Lung (tissue), 11 donors: ENCODE measurements at regions not wholly inside any gene's neighbourhood (a gene's known extent, or its start where the extent isn't known, plus 50 kb on each side); places are given as distances from the start of the nearest gene placed in this dataset.
A peak's percentile ranks its signal among the peaks of the same experiment; 100 is the strongest.

Source experiments
- ATAC-seq: fragments of 200-7000 bp; cut with Tn5 transposase; one replicate; pipeline ENCODE4 v1.9.1; 2020; ENCODE audit warnings: moderate number of reproducible peaks; ENCODE audit not compliant: insufficient read depth, low FRiP score
- DNase-seq, 3 donors: peaks; one replicate each; pipeline ENCODE4 v3.0.0-alpha.2; 2013 to 2017
- H3K27ac ChIP-seq, 2 donors: one replicate each; pipeline ENCODE4 v1.5.1; 2013; ENCODE audit warnings: mild to moderate bottlenecking in 2 of 2, moderate library complexity in 2 of 2, control low read depth in 1 of 2, inconsistent platforms in 1 of 2, low read depth in 1 of 2, low read length in 1 of 2
- H3K27me3 ChIP-seq, 3 donors: one replicate each; pipeline ENCODE4 v1.5.1; 2013; ENCODE audit warnings: low read length in 2 of 3; ENCODE audit not compliant: control insufficient read depth in 3 of 3, insufficient read depth in 3 of 3
- H3K36me3 ChIP-seq, 4 donors: one replicate each; pipeline ENCODE4 v1.5.1; 2013; ENCODE audit warnings: low read length in 4 of 4, mild to moderate bottlenecking in 1 of 4, moderate library complexity in 1 of 4; ENCODE audit not compliant: control insufficient read depth in 4 of 4, insufficient read depth in 4 of 4
- H3K4me1 ChIP-seq, 5 donors: one replicate each; pipeline ENCODE4 v1.5.1; 2013; ENCODE audit warnings: low read length in 5 of 5, mild to moderate bottlenecking in 2 of 5, moderate library complexity in 1 of 5; ENCODE audit not compliant: control insufficient read depth in 5 of 5, insufficient read depth in 5 of 5
- H3K4me3 ChIP-seq: one replicate; pipeline ENCODE4 v1.5.1; 2013; ENCODE audit warnings: mild to moderate bottlenecking, control low read depth, moderate library complexity
- H3K9ac ChIP-seq, 2 donors: one replicate each; pipeline ENCODE4 v1.5.1; 2013; ENCODE audit warnings: low read length in 2 of 2, control low read depth in 1 of 2; ENCODE audit not compliant: insufficient read depth in 1 of 2
- H3K9me3 ChIP-seq, 4 donors: one replicate each; pipeline ENCODE4 v1.5.1; 2013; ENCODE audit warnings: low read length in 3 of 4, mild to moderate bottlenecking in 1 of 4, moderate library complexity in 1 of 4; ENCODE audit not compliant: control insufficient read depth in 4 of 4, insufficient read depth in 3 of 4
- WGBS, 2 donors: extraction: QIAGEN DNeasy Blood & Tissue Kit; methylation state at CpG; one replicate each; pipeline ENCODE4 v1.1.7; 2013; 5-methylcytosine and 5-hydroxymethylcytosine counted together
- TF ChIP-seq, protein P1 (sequence below): IDR thresholded peaks from 2 replicates; pipeline ENCODE4 v1.5.1; 2012; ENCODE audit warnings: mild to moderate bottlenecking; ENCODE audit errors: control extremely low read depth, extremely low read depth
- donor health status: control.
- donor health status: control.
- donor health status: Bipolar disorder and iron deficiency.
- donor health status: healthy.
- donor health status: DM: yes; HTN: yes; CAD: no.

GRCh38 chr14:53534841-53535240 is 381.7 kb upstream of the DDHD1 start:
- H3K4me3 ChIP-seq, result no peak overlapping the region
- WGBS, 2 donors, result 85 to 86% methylated on average over 6 of the region's 6 CpGs
- H3K27ac ChIP-seq, result no peak overlapping the region
- no peaks in the 10 kb centered on the region for H3K27me3 ChIP-seq
- H3K36me3 ChIP-seq, result no peaks in the 10 kb centered on the region
- DNase-seq (no peak), ATAC-seq (no peak)
- no peak overlapping the region for H3K9ac ChIP-seq
- TF ChIP-seq, protein P1, sequence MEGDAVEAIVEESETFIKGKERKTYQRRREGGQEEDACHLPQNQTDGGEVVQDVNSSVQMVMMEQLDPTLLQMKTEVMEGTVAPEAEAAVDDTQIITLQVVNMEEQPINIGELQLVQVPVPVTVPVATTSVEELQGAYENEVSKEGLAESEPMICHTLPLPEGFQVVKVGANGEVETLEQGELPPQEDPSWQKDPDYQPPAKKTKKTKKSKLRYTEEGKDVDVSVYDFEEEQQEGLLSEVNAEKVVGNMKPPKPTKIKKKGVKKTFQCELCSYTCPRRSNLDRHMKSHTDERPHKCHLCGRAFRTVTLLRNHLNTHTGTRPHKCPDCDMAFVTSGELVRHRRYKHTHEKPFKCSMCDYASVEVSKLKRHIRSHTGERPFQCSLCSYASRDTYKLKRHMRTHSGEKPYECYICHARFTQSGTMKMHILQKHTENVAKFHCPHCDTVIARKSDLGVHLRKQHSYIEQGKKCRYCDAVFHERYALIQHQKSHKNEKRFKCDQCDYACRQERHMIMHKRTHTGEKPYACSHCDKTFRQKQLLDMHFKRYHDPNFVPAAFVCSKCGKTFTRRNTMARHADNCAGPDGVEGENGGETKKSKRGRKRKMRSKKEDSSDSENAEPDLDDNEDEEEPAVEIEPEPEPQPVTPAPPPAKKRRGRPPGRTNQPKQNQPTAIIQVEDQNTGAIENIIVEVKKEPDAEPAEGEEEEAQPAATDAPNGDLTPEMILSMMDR, result no peak
- H3K4me1 ChIP-seq, result peaks cover 0 to 53% (median 21%) of the 10 kb centered on the region in 5 donors
- no peaks in the 10 kb centered on the region for H3K9me3 ChIP-seq

- 67% methylated on average over 4 of the region's 4 CpGs for WGBS, 2 donors
- Histone ChIP-seq H3K36me3 (no peaks in the 10 kb centered on the region), H3K27ac (no peak overlapping the region), H3K4me1 (peaks cover 0 to 56% (median 19%) of the 10 kb centered on the region in 5 donors), H3K27me3 (no peaks in the 10 kb centered on the region), H3K9ac (peak overlapping the region in 1 of 2 donors; percentile 23), H3K9me3 (no peaks in the 10 kb centered on the region), H3K4me3 (no peak overlapping the region)
- ATAC-seq (no peak), DNase-seq (peak in 1 of 3 donors; percentile 65)
- TF ChIP-seq, protein P1, result no peak
These were observed 380.4 kb upstream of the DDHD1 start for GRCh38 chr14:53533384-53533970.

GRCh38 chr14:53532853-53533252 is 379.7 kb upstream of the DDHD1 start:
- Histone ChIP-seq H3K9me3 (no peaks in the 10 kb centered on the region), H3K4me1 (peaks cover 0 to 55% (median 20%) of the 10 kb centered on the region in 5 donors), H3K27ac (no peak overlapping the region), H3K27me3 (no peaks in the 10 kb centered on the region), H3K9ac (peak overlapping the region in 1 of 2 donors; percentile 23), H3K4me3 (no peak overlapping the region), H3K36me3 (no peaks in the 10 kb centered on the region)
- TF ChIP-seq, protein P1, result no peak
- ATAC-seq (no peak), DNase-seq (peak; percentile 60 to 78 (median 78))
- WGBS, 2 donors, result 77 to 84% methylated on average over 6 of the region's 6 CpGs

GRCh38 chr14:53531730-53532129 is 378.6 kb upstream of the DDHD1 start:
- Histone ChIP-seq H3K27ac (no peak overlapping the region), H3K9ac (no peak overlapping the region), H3K27me3 (no peaks in the 10 kb centered on the region), H3K9me3 (no peaks in the 10 kb centered on the region), H3K4me1 (peaks cover 0 to 53% (median 30%) of the 10 kb centered on the region in 5 donors), H3K4me3 (no peak overlapping the region), H3K36me3 (no peaks in the 10 kb centered on the region)
- DNase-seq (no peak), ATAC-seq (no peak)
- TF ChIP-seq, protein P1, result no peak
- WGBS, 2 donors, result 78 to 80% methylated on average over 1 of the region's 1 CpG
